Activated T-helper 1 cell treated with anti-CD3 and anti-CD28 coated beads, Interleukin-12 subunit alpha, Interleukin-12 subunit beta, Interleukin-2, Interleukin-4 antibody, amounts not matched to agents 30 ng/mL and 10 ng/mL and 1 ng/mL, durations not matched to agents 14 hours and 24 hours and 36 hours (primary cell): ENCODE measurements at regions not wholly inside any gene's neighbourhood (a gene's known extent, or its start where the extent isn't known, plus 50 kb on each side); places are given as distances from the start of the nearest gene placed in this dataset.

ENCODE experiments used
- DNase-seq: peaks from one replicate; pipeline ENCODE4 v3.0.0; 2021; ENCODE audit warnings: low spot score
- H3K27ac Mint-ChIP-seq: one replicate; pipeline ENCODE4 v1.8.0; 2021; ENCODE audit warnings: mild to moderate bottlenecking, mixed read lengths
- H3K27me3 Mint-ChIP-seq: one replicate; pipeline ENCODE4 v1.8.0; 2022; ENCODE audit warnings: mild to moderate bottlenecking, moderate library complexity, mixed read lengths; ENCODE audit not compliant: insufficient read depth
- H3K36me3 Mint-ChIP-seq: one replicate; pipeline ENCODE4 v1.8.0; 2021; ENCODE audit warnings: low read depth, mixed read lengths
- H3K4me1 Mint-ChIP-seq: one replicate; pipeline ENCODE4 v1.8.0; 2021; ENCODE audit warnings: low read depth, mixed read lengths
- H3K4me3 Mint-ChIP-seq: one replicate; pipeline ENCODE4 v1.8.0; 2021; ENCODE audit warnings: mild to moderate bottlenecking, moderate library complexity, mixed read lengths
- H3K9me3 Mint-ChIP-seq: one replicate; pipeline ENCODE4 v1.8.0; 2021; ENCODE audit warnings: mixed read lengths
- intact Hi-C: fragments of 100-400 bp; cut with micrococcal nuclease; formaldehyde crosslinking; loops from one replicate; pipeline ENCODE4 v1.15.1; 2024

DNA sequence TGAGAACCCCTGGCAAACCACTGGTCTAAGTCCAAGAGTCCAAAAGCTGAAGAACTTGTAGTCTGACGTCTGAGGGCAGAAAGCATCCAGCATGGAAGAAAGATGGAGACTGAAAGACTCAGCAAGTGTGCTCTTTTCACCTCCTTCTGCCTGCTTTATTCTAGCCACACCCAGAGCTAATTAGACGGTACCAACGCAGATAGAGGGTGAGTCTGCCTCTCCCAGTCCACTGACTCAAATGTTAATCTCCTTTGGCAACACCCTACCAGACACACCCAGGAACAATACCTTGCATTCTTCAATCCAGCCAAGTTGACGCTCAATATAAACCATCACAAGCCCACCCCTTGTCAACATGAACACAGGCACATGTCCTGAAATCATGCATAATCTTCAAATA is 155.1 kb downstream of the CCDC59 start:
- no peaks in the 10 kb centered on the region for H3K27me3 Mint-ChIP-seq
- no peak overlapping the region for H3K27ac Mint-ChIP-seq
- H3K36me3 Mint-ChIP-seq: no peaks in the 10 kb centered on the region
- peaks cover 11% of the 10 kb centered on the region for H3K9me3 Mint-ChIP-seq
- no peak for DNase-seq
- no peaks in the 10 kb centered on the region for H3K4me1 Mint-ChIP-seq
- intact Hi-C loops: no loop called here
- H3K4me3 Mint-ChIP-seq: no peak overlapping the region

DNA sequence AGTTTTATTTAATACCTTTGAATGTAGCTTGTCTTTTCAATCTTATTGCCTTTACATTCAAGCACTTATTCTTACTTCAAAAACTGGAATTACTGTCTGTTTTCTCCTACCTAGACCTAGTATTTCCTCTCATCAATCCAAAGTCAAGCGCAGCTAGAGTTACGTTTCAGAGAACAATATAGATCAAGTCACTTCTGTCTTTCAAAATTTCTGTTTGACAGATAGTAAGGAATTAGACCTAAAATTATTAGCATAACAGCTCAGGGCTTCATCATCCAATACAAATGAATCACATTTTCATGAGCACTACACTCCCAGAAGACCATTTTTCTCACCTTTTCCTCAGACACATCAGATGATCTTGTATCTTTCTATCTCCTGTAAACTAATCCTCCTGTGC is 170.6 kb downstream of the CCDC59 start:
- no peaks in the 10 kb centered on the region for H3K36me3 Mint-ChIP-seq
- no peaks in the 10 kb centered on the region for H3K27me3 Mint-ChIP-seq
- no peak overlapping the region for H3K27ac Mint-ChIP-seq
- DNase-seq: no peak
- H3K9me3 Mint-ChIP-seq: no peaks in the 10 kb centered on the region
- no peaks in the 10 kb centered on the region for H3K4me1 Mint-ChIP-seq
- intact Hi-C loops: no loop called here
- H3K4me3 Mint-ChIP-seq: no peak overlapping the region

DNA sequence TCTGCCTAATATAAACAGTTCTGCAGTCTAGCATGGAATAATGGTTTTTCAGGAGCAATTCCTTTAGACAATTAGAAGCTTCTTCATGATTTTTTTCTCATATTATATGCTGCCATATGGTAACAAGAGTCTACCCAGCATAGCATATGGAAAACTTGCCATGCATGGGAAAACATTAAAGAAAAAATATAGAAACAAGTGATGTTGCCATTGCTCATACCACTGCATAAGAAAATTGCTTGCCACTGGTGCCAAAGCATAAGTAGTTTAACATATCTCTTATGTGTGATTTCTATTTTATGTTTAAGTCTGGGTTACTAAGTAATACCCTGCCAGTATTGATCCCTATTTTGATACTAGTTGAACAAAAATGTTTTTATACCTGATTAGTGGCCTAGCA is 171.2 kb downstream of the CCDC59 start:
- Mint-ChIP-seq H3K4me1 (no peaks in the 10 kb centered on the region), H3K36me3 (no peaks in the 10 kb centered on the region), H3K27ac (no peak overlapping the region), H3K4me3 (no peak overlapping the region), H3K27me3 (no peaks in the 10 kb centered on the region), H3K9me3 (no peaks in the 10 kb centered on the region)
- DNase-seq: no peak
- intact Hi-C loops: no loop called here

DNA sequence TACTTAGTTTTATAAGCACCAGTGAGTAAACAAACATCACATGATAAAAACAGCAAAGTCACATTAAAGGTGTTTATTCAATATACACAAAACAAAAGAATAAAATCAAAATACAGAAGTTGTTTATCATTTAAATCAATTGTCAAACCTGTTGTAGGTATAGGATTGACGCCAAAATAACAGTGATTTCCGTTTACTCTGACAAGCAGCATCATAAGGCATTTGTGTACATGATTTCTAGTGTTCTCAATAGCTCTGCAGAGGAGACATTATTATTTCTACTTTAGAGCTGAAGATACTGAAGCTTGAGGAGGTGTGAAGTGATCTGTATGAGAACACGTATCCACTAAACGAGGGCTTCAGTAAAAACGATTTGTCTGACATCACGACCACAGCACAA is 171.9 kb downstream of the CCDC59 start:
- Mint-ChIP-seq H3K4me3 (no peak overlapping the region), H3K4me1 (no peaks in the 10 kb centered on the region), H3K27ac (no peak overlapping the region), H3K27me3 (no peaks in the 10 kb centered on the region), H3K36me3 (no peaks in the 10 kb centered on the region), H3K9me3 (no peaks in the 10 kb centered on the region)
- intact Hi-C loops: no loop called here
- DNase-seq: no peak

DNA sequence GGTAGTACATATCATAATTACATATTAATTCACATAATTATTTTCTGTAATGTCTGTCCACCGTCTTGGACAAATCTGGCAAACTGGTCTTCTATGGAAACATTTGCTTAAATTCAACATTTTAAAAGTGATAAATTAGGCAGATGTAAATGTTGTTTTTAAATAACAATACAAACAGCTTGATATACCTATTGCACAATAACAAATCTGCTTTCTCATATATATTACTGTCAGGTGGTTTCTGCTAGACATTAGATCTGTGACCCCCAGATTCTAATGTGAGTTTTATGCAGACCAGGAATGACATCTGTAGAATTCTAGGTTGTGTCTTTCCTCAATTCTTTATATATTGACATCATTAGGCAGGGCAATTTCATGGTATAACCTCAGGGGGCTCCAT is 173.3 kb downstream of the CCDC59 start:
- H3K36me3 Mint-ChIP-seq: no peaks in the 10 kb centered on the region
- H3K4me3 Mint-ChIP-seq: no peak overlapping the region
- DNase-seq: no peak
- no peaks in the 10 kb centered on the region for H3K9me3 Mint-ChIP-seq
- intact Hi-C loops: no loop called here
- no peaks in the 10 kb centered on the region for H3K4me1 Mint-ChIP-seq
- no peak overlapping the region for H3K27ac Mint-ChIP-seq
- H3K27me3 Mint-ChIP-seq: no peaks in the 10 kb centered on the region

DNA sequence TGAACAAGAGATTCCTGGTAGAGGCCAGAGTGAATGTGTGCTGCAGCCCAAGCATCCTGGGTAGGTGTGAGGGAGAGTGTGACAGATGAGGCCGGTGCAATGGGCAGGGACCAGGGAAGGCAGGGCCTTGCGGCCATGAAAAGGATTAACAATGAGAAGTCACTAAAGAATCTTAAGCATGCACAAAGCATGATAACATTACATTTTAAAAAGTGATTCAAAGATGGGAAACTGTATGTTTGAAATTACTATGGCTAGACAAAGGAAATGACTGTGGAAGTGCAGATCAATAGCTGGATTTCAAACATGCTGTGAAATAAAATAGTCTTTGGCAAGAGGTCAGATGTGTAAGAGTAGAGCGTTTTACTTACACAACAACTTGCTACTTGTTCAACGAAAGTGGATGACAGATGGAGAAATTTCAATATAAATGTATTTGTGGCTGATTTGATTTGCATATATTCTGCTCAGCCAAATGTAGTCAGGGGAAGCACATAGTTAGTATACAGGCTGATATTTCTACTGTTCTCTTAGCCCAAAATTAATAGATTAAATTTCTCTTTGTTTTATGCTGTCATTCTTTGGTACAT is 175.5 kb downstream of the CCDC59 start:
- no peak for DNase-seq
- no peaks in the 10 kb centered on the region for H3K4me1 Mint-ChIP-seq
- no peak overlapping the region for H3K27ac Mint-ChIP-seq
- no peaks in the 10 kb centered on the region for H3K36me3 Mint-ChIP-seq
- H3K9me3 Mint-ChIP-seq: no peaks in the 10 kb centered on the region
- H3K4me3 Mint-ChIP-seq: no peak overlapping the region
- intact Hi-C loops: no loop called here
- no peaks in the 10 kb centered on the region for H3K27me3 Mint-ChIP-seq

DNA sequence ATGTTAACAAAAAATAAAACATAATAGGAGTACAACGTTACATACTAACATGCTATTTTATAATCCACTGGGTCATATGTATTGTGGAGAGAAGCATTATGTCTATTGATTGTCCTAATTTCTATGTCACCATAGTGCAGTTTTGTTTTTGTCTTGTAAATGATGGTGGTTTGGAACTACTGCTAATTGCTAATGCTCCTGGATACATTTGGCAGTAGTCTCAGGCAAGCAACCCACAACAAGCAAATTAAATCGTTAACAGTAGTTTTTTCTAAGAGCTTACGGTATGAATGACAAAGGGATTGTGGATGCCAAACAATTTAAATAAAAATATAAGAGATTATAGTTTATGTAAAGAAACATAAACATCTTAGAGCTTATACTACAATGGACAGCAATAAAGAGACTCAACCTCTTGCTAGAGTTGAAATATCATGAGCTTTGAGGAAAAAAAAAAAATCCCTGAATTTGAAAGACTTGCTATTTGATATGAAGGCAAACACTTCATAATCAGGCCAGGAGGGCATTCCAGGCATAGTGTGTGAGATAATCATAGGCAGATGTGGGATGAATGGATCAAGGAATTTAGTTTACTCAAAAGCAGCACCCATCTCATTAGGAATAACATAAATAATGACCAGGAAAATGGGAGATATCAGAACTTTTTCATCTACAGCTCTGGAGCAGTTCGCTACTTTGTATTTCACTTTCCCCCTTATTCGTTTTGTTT is 181.3 kb downstream of the CCDC59 start:
- DNase-seq: no peak
- Mint-ChIP-seq H3K9me3 (no peaks in the 10 kb centered on the region), H3K27ac (no peak overlapping the region), H3K4me3 (no peak overlapping the region), H3K4me1 (no peaks in the 10 kb centered on the region), H3K36me3 (no peaks in the 10 kb centered on the region), H3K27me3 (no peaks in the 10 kb centered on the region)
- intact Hi-C loops: no loop called here

DNA sequence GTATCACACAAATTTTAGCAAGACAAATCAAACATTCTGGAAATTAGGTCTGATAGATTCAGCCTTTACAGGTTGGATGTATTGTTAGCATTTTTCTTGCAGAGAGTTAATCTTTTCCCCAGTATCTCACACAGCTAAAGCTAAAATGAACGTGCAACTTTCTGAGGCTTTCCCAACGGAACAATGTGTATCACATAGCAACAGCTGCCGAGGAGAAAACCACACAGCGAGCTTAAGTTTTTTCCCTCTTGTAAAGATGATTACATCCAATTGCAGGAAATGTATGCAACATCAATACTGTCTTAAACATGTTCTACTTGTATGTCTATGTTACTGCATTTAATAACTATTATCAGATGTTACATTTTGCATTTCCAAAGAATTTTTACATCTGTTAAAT is 182.2 kb downstream of the CCDC59 start:
- intact Hi-C loops: no loop called here
- Mint-ChIP-seq H3K4me1 (no peaks in the 10 kb centered on the region), H3K4me3 (no peak overlapping the region), H3K27ac (no peak overlapping the region), H3K36me3 (no peaks in the 10 kb centered on the region), H3K9me3 (no peaks in the 10 kb centered on the region), H3K27me3 (no peaks in the 10 kb centered on the region)
- no peak for DNase-seq

DNA sequence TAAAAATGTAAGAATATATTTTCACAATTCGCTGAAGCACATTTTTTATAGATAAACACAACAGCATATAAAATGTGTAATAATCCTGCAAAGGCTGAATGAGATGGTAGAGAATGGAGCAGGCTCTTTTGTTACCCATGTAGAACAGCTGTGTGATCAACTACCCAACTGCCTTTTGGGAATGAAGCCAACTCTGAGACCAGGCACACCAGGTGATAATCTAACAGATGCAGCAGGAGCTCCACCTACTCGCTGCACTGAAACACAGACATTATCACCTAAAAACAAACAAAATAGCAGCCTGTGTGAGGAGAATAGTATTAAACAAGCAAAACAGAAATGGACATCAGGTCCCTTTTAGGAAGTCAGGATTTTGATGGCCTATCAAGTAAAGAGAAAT is 183.3 kb downstream of the CCDC59 start:
- Mint-ChIP-seq H3K4me1 (no peaks in the 10 kb centered on the region), H3K36me3 (no peaks in the 10 kb centered on the region), H3K27ac (no peak overlapping the region)

DNA sequence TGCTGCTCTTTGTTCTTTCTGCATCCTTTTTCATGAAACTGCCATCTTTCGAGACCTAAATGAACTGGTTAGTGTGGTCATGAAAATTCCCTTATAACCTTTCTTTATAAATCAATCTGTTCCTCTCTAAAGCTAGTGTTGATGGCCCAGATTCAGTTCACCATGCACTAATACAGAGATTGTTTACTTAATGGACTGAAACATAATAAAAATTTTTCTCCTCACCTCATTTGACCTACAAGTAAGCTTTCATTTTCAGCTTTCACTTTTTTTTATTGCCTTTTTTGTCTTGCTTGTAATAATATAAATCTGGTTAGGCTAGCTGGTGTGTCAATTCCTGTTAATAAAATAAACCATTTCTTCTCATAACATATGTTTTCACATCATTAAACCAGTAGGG is 183.8 kb downstream of the CCDC59 start:
- Mint-ChIP-seq H3K36me3 (no peaks in the 10 kb centered on the region), H3K4me3 (no peak overlapping the region), H3K27ac (no peak overlapping the region), H3K9me3 (no peaks in the 10 kb centered on the region), H3K27me3 (no peaks in the 10 kb centered on the region), H3K4me1 (no peaks in the 10 kb centered on the region)
- intact Hi-C loops: no loop called here
- no peak for DNase-seq

More for the DNA sequence above, 183.3 kb downstream of the CCDC59 start:
- H3K27me3 Mint-ChIP-seq: no peaks in the 10 kb centered on the region
- H3K4me3 Mint-ChIP-seq: no peak overlapping the region
- DNase-seq: no peak
- intact Hi-C loops: no loop called here
- no peaks in the 10 kb centered on the region for H3K9me3 Mint-ChIP-seq

DNA sequence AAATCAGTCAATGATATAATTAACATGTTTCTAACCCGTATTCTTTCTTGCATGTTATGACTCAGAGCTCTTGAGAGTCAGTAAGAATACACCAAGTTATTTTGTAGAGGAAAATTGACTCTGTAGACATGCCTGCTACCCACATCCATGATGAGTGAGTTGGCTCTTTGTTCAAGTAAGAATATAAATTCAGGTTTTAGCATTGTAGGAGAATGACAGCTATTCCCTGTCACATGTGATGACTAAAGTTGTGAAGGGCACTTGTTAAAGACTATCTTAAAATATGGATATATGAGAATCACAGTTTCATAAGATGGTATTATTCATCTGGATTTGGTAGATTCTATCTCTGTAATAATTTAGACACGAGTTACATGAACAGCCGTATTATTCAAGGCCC is 209.1 kb downstream of the CCDC59 start:
- H3K9me3 Mint-ChIP-seq: no peaks in the 10 kb centered on the region
- no peak for DNase-seq
- no peaks in the 10 kb centered on the region for H3K27me3 Mint-ChIP-seq
- H3K4me1 Mint-ChIP-seq: no peaks in the 10 kb centered on the region
- no peak overlapping the region for H3K4me3 Mint-ChIP-seq
- intact Hi-C loops: no loop called here
- H3K36me3 Mint-ChIP-seq: no peaks in the 10 kb centered on the region
- no peak overlapping the region for H3K27ac Mint-ChIP-seq

DNA sequence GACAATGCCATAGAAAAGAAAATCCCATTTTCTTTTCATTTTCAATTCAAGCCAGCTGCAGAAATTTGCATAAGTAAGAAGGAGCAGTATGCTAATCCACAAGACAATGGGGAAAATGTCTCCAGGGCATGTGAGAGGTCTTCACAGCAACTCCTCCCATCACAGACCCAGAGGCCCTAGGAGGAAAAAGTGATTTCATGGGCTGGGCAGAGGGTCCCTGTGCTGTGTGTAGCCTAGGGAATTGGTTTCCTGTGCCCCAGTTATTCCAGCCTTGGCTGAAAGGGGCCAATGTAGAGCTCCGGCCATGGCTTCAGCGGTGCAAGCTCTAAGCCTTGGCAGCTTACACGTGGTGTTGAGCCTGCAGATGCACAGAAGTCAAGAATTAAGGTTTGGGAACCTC is 211.4 kb downstream of the CCDC59 start:
- no peak for DNase-seq
- intact Hi-C loops: no loop called here
- Mint-ChIP-seq H3K4me1 (no peaks in the 10 kb centered on the region), H3K27me3 (no peaks in the 10 kb centered on the region), H3K36me3 (no peaks in the 10 kb centered on the region), H3K27ac (no peak overlapping the region), H3K9me3 (no peaks in the 10 kb centered on the region), H3K4me3 (no peak overlapping the region)

DNA sequence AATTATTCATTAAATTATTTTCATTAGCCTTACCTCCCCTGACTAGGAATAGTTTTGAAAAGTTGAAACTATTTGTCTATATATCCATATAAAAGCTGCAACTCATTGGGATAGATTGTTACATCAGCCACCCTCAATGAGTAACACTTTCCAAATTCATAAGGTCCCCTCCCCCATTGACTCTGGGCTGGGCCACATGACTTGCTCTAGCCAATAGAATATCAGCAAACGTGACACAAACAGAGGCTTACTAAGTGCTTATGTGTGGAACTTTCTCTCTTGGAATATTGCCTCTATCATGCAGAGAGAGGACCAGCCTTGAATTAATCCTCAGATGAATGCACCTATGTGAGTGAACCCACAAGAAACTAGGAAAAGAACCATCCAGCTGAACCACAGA is 213.7 kb downstream of the CCDC59 start:
- Mint-ChIP-seq H3K4me3 (no peak overlapping the region), H3K27me3 (no peaks in the 10 kb centered on the region), H3K9me3 (no peaks in the 10 kb centered on the region), H3K27ac (no peak overlapping the region), H3K4me1 (no peaks in the 10 kb centered on the region), H3K36me3 (no peaks in the 10 kb centered on the region)
- no peak for DNase-seq
- intact Hi-C loops: no loop called here

DNA sequence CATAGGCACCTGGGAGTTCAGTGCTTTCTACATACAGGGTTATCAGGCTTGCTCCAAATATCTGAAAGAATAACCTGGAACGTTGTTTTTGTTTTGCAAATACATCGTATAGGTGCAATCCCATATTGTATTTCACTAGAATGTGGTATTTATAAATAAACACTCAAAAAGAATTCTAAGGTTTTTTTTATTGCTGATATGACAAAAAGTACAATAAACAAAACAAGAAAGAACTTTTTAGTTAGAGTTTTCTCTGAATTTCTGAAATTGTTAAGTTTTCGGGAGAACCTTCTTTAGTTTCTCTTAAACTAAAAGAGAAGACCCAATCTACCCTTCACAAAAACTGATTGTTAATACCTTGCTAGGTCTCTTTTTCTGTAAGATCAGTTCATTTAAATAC is 225.8 kb downstream of the CCDC59 start:
- no peak for DNase-seq
- H3K36me3 Mint-ChIP-seq: no peaks in the 10 kb centered on the region
- intact Hi-C loops: no loop called here
- H3K27ac Mint-ChIP-seq: no peak overlapping the region
- H3K9me3 Mint-ChIP-seq: no peaks in the 10 kb centered on the region
- H3K4me3 Mint-ChIP-seq: no peak overlapping the region
- H3K27me3 Mint-ChIP-seq: no peaks in the 10 kb centered on the region
- no peaks in the 10 kb centered on the region for H3K4me1 Mint-ChIP-seq
